Fibroblast of skin of back (primary cell): ENCODE measurements at regions not wholly inside any gene's neighbourhood (a gene's known extent, or its start where the extent isn't known, plus 50 kb on each side); places are given as distances from the start of the nearest gene placed in this dataset.
"Not testable (repeated sequence)": the region's sequence is repeated elsewhere in the genome, so short reads cannot be mapped to it uniquely, and the experiment has no call there.

ENCODE experiments used
- DNase-seq: peaks from one replicate; pipeline ENCODE4 v3.0.0-alpha.2; 2013

DNA sequence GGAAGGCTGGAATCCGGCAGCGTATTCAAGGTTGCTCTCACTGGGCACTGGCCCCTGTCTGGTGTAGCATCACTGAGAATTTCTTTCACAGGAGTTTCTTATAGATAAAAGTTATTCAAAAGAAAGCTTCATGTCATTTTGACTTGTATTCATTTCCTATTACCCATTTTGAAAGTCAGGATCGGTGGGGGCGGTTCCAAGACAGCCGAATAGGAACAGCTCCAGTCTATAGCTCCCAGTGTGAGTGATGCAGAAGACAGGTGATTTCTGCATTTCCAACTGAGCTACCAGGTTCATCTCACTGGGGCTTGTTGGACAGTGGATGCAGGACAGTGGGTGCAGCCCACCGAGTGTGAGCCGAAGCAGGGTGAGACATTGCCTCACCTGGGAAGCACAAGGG, 51.5 kb upstream of the CDC42EP3 start:
- not testable (repeated sequence) for DNase-seq

DNA sequence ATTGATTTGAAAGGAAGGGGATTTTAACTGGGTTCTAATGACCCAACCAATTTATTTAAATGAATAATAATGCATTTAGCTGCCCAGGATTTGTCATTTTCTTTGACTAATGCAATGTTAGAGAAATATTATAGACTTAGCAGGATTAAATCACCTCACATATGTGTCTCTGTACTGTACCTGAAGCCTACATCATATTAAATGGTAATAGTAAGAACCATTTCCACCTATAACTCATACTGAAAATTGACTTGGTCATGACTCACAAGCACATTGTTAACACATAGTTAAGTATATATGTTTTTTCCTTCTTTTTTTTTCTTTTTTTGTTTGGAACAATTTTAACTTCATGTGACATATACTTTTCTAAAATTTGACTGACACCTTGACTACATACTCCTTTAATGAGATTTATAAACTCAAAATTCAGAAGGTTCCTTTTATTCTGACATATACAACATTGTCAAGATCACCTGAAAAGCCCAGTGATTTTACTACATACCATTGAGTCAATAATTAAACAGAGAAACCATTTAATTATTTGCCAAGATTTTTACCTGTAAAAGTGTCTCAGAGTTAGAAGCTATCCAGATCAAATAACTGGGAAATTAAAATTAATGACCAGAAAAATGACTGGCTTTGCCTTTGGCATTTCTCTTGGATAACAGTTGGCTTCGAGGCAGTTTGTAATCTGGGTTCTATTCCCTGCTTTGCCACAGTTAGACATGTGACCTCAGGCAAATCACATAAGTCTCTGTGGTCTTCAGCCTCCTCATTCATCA, 58.8 kb upstream of the CDC42EP3 start:
- no peak for DNase-seq

DNA sequence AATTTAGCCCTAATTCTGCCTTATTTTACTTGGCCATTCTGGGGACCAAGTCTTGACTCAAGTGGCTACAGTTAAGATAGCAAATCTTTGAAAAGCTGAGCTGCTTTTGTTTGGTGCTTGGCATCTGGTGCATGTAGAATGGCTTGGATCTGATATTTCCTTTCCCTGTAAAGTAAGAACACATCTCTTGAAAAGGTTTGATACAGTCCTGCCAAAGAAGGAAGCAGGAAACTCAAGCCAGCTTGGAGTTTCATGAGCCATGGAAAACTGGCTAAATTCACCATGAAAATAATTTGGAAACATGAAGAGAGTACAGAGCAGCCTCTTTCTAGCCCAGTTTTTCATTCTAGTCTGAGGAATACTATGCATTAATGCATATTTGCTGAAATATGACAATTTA, 61.0 kb upstream of the CDC42EP3 start:
- DNase-seq: not testable (repeated sequence)

DNA sequence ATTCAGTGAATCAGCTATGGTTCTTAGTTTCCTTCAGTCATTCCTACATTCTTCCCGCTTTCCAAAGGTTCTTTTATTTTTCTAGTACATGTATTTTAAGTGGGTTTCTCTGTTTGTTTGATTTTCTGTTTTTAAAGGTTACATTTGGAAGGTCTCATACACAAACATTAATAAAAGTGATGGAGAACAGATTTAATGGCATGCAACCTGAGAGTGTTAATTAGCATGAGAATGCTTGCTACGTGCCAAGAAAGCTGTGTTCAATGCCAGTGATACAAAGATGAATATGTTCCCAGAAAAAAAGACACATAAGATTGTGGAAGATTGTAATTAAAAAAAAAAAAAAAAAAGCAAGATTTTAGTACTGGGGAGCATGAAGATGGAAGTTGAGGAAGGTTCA, 61.8 kb upstream of the CDC42EP3 start:
- DNase-seq: no peak

DNA sequence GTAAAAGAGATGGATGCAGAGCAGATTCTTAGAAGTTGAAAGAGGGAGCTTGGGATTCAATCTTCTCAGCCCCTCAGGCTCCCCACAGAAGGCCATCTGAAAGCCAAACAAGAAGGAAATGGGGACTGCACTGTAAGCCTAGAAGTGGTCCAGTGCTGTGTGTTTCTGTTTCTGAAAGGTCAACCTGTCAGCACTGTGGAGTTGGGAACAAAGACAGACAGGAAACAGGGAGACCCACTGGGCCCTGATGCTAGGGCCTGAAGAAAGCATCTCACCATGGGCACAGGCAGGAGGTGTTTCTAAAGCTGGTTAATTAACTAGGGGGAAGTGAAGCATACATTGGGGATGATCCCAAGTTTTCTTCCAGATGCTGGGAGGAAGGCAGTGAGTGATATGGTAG, 62.5 kb upstream of the CDC42EP3 start:
- DNase-seq: peak; percentile 16

DNA sequence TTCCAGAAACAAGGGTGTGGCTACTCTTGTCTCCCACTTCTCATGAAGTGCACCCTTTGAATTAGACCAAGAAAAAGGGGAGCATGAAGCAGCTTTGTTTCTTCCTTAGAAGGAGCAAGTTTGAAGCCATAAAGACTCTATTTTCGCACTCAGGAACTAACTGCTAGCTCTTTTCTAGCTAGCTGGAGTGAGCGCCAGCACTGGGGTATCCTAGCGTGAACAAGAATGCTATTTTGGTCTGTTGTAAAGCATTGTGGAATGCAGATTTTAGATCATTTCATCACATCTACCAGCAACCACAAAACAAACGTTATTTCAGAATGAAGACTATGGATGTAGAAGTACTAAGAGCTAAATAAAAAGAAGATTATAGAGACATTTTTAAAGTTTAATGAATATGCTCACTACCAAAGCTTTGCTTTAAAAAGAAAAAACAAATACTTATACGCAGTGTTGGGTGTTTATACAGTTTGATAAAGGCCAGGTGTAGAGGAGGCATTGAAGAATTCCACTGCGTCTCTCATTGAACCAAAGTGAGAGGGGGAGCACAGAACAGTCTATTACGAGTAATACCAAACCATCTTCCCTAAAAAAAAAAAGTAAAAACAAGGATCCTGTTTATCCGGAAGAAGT, 63.6 kb upstream of the CDC42EP3 start:
- DNase-seq: peak; percentile 90

DNA sequence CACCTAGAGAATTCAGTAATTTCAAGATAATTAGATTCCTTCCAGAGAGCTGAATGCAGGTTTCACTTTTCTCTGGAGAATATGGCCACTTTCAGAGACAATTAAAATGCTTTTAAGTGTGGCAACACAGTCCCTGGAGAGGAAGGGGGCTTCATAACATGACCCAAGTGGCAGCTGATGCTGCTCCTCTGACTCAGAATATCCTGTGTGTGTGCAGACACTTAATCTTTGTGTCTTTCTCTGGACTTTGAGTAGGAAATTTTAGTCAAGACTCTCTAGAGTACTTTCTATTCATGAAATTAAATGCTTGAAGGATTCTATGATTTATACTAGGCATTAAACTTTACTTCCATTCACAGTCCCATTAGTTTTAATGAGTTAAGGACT, 64.1 kb upstream of the CDC42EP3 start:
- DNase-seq: peak; percentile 80

DNA sequence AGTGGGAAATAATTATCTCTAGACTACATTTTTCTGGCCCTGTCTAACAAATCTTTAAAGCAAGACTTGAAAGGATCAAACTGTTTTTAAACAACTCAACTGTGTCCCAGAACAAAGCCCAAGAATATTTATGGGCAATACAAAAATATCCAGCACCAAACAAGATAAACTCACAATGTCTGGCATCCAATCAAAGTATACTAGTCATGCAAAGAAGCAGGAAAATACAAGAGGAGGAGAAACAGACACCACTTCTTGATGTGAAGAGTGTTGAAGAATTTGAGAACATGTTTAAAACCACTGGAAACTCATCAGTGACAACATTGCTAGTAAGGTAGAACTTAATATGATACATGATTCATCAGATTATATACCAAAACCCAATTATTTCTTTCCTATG, 66.1 kb upstream of the CDC42EP3 start:
- peak; percentile 53 for DNase-seq

DNA sequence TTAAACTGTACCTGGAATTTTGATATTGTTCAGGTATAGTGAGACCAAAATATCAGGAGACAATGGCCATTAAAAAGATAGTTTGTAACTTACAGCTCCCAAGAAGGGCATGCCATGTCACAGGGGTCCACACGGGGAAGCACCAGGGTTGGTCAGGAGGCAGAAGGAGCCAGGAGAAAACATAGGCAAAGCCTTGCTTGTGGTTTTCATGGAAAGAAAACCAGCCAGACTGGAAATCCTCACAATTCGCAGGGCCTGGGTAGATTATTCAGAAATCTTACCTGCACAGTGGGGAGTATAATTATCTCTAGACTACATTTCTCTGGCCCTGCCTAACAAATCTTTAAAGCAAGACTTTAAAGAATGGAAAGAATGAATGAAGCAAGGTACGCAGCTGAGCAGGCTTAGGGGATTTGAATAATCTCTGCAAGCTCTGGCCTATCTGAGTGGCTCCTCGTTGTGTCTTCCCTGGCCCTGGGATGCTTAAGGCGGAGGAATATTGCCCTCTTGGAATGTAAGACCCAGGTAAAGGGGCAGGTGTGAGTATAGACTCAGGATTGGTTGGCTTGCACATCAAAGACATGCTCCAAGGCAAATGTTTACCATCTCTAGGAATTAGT, 66.9 kb upstream of the CDC42EP3 start:
- DNase-seq: no peak

DNA sequence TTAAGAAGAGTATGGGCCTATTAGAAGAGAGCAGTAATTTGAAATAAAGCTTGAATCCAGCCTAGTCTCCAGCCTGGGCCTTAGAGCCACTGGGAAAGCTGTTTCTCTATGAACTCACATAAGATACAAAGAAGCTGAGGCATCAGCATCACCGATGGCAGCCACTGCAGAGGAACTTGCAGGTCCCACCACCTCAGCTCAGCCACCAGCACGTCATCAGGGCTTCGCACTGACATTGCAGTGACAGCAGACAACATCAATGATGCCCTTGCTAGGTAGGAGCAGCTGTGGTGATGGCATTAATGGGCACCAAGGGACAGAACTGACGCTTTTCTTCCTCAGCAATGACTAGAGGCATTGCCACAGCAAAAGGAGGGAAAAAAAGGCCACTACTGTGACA, 67.7 kb upstream of the CDC42EP3 start:
- DNase-seq: no peak

DNA sequence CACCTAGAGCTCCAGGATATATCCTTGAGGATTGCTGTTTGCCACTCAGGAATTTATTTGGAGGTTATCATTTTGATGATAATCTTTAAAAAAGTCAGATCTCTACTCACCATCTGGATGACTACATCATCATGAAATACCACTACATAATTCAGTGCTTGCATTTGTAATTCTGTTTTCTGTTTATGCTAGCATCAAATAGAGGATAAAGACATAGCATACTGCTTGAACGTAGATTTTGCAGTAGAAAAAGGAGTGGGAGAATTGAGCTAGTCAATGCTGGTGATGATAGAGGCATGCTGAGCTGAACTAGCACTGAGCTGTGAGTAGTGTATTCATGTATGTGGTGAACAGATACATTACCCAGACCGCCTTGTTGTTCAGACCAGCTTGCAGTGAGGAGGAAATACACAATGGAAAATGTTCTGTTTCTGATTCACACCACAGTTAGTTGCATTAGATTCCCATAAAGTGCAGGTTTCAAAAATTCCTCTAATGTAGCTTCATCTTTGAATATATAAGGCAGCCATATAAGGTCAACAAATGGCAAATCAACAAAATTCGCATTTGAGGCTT, 68.8 kb upstream of the CDC42EP3 start:
- DNase-seq: peak; percentile 87

DNA sequence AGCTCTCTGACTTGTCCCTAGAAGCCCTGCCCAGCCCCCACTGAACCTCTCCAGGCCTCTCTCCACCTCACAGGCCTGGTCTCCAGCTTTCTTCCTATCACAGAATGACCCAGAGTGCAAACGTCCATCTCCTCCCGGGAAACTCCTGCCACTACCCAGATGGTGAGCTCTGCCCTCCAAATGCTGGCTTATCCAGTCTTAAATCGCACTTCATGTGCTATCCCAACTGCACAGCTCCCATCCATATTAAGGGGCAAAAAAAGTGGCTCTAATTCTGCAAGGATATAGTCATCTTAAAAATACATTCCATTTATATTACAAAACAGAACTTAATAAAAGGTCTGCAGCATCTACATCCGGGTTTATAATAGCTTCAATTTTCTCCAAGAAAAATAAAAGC, 70.8 kb upstream of the CDC42EP3 start:
- DNase-seq: peak; percentile 93

DNA sequence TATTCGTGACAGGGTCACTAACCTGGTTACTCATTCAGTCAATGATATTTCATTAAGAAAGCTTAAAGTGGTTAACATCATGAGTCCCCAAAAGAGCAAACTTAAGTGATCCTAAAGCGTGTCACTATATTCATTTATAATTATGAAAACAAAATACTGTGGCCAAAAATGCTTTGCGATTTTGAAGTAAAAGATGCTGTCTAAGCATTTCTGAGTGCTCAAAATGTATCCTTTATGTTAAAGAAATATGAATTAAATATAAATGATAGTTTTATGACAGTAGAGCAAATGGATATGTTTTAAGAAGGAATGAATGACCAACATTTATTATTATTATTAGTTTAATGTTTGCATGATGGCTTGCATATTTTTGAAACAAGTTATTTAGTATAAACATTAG, 72.6 kb upstream of the CDC42EP3 start:
- DNase-seq: no peak

DNA sequence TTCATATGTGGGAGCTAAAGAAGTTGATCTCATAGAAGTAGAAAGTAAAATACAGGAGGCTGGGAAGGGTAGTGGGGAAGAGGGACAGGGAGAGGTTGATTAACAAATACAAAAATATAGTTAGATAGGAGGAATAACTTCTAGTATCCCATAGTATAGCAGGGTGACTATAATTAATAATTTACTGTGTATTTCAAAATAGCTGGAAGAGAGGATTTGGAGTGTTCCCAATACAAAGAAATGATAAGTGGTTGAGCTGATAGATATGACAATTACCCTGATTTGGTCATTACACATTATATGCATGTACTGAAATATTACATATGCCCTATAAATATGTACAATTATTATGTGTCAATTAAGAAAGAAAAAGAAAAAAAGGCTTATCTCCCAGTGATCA, 73.5 kb upstream of the CDC42EP3 start:
- not testable (repeated sequence) for DNase-seq

DNA sequence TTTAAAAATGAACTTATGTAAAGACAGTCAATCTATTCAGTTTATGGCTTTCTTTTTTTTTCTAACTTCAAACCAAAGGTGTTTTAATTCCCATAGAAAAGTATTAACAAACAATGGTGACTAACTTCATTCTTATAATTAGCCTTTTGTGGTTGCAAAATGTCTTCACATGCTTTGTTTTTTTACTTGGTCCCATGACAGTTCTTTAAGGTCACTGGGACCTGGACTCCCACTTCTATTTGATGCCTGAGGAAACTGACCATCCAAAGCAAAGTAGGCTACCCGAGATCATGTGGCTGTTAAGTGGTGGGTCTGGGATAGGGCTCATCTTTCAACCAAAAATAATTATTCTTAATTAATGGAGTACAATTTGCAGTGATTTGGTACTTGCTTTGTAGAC, 74.6 kb upstream of the CDC42EP3 start:
- not testable (repeated sequence) for DNase-seq

DNA sequence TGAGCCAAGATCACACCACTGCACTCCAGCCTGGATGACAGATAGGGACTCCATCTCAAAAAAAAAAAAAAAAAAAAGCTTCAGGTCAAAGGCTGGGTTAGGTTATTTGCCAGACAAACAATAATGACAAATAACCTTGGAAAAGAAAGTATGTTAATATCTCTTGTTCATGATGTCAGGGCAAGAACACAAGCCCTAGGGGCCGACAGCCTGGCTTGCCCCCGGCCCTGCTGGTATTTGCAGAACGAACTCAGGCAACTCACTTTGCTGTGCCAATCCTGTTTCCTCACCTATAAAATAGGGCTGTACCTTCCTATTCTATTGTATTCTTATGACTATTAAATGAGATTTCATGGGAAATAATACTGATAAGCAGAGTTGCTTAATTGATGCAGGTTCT, 75.4 kb upstream of the CDC42EP3 start:
- DNase-seq: no peak

DNA sequence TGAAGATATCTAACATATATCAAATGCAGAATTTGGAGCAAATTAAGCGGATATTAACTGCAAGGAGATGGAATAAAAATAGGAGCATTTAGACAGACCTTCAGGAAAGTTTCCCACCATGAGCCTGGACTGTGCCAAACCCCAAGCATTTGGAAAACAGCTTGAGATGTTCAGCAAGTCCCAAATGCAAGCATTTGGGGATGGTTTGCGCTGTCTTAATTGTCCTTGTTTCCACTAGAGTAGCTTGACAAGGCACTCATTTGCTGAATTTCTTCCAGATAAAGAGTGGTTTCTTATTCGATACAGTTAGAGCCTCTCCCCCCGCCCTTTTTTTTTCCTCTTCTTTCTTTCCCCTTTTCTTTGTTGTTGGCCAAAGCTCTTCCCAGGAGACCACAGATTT, 77.1 kb upstream of the CDC42EP3 start:
- no peak for DNase-seq

DNA sequence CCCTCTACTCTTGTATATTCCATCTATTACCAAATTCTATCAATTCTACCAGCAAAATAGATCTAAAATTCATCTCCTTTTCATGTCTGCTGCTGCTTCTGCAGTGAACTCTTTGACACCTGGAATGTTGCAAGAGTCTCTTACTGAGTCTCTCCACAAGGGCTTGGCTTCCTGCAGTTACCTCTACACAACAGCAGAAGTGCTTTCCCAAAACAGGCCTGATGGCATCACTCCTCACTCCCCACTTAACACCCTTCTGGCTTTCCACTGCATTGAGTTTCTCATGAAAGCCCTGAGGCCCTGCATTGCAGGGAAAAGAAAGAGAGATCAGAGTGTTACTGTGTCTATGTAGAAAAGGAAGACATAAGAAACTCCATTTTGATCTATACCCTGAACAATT, 78.8 kb upstream of the CDC42EP3 start:
- not testable (repeated sequence) for DNase-seq

DNA sequence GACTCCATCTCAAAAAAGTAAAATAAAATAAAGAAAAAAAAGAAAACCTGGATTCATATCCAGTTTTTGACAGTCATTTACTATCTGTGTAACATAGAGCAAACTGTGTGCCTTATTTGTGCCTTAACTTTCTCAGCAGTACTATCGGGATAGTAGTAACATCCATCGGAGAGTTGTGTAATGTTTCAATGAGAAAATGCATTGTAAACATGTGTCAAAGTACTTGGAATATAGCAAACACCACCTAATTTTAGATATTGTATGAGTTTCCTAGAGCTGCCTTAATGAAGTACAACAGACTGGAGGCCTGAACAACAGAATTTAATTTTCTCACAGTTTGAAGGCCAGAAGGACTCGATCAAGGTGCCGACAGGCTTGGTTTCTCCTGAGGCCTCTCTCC, 81.3 kb upstream of the CDC42EP3 start:
- DNase-seq: no peak

DNA sequence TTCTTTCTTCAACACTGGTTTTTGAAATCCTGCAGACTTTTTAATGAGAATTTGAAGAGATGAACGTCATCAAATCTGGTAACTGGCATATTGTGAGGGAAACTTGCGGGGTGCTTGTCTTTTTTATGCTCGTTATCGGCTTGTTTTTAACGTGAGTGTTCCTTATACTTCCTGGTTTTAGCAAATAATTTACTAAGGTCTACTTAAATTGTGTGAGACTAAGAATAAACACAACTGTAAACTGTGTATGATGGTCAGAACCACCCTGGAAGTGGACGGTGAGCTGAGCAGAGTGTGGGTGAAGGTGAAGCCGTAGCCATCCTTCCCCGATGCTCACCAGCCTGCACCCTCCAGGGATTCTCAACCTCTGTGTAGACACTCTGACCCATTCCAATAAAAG, 82.3 kb upstream of the CDC42EP3 start:
- DNase-seq: no peak

DNA sequence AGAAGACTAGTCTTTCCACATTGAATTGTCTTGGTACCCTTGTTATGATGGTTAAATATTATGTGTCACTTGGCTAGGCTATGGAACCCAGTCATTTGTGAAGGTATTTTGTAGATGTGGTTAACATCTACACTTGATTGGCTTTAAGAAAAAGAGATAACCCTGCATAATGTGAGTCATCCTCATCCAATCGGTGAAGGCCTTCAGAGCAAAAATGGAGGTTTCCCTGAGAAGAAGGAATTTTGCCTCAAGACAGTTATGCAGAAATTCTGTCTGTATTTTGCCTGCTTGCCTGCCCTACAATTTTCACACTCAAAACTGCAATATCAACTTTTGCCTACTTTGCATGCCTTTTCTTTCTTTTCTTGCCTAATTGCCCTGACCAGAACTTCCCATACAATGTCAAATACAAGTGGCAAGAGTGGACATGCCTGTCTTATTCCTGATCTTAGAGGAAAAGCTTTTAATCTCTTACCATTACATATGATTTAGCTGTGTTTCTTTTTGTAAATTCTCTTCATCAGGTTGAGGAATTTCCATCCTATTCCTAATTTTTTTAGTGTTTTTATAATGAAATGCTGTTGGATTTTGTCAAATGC, 84.6 kb upstream of the CDC42EP3 start:
- DNase-seq: peak; percentile 46

DNA sequence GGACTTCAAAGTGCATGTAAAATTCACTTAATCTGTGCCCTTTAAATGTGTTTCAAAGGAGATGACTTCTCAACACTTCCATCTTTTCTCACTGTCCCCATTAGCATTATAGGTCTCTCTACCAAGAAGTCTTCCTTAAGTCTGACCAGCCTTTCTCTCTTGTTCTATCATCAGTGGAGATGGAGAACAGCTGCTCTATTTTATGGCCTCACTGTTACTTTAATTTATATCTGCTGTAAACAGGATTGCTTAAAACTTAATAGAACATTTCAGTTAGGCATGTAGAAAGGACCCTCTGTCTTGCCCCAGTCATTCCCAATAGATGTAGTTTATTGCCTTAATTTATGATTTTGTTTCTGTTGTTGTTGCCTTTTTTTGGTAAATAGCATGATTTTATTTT, 86.0 kb upstream of the CDC42EP3 start:
- not testable (repeated sequence) for DNase-seq

DNA sequence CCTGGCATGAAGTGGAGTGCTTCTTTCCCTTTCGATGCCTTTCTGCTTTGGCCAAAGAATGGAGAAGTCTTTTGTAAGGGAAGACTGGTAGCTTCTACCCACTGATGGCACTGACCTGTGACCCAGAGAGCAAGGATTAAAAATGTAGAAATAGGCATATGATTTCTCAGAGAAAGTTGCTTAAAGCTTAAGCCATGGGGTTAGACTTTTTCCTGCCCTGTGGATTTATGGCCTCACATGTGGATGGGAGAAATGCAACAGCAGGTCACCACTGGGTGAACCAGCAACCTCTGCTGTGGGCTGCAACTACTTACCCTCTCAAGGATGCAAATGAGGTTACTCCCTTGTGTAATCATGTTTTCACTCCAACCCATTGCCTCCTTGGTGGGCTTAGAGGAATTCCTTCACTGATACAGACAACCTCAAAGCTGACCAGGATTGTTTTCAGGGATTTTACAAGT, 86.7 kb upstream of the CDC42EP3 start:
- not testable (repeated sequence) for DNase-seq
